ENCODE measurements at regions not wholly inside any gene's neighbourhood (a gene's known extent, or its start where the extent isn't known, plus 50 kb on each side); places are given as distances from the start of the nearest gene placed in this dataset.

DNA sequence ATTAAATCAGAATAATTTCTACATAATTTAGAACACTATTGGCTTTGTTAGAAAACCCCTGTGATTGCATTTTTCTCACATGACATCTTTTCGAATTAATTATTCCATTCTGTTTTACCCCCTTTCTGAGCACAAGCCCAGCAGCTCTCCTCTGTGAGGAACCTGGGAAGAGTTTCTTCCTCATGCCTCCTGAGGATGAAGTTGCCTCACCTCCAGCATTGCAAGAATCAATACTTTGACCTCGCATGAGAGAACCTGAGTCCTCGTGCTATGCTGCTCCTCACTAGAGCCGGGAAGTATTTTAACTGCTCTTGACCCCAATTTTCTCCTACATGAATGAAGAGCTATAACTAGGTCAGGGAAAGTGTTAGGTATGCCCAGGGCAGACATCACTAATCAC, 77.1 kb upstream of the RAPH1 start:
- TF ChIP-seq CTCF (IDR thresholded peaks at IDR 0.05; ENCODE audit: control extremely low read depth, extremely low read depth) = no peak
- Histone ChIP-seq H3K4me3 (no peak overlapping the region), H3K9me3 (ENCODE audit: control insufficient read depth in 4 of 4, insufficient read depth in 3 of 4, low read length in 3 of 4) (no peaks in the 10 kb centered on the region), H3K27ac (ENCODE audit: low read depth in 1 of 2, low read length in 1 of 2) (no peak overlapping the region), H3K9ac (ENCODE audit: insufficient read depth in 1 of 2, low read length in 2 of 2) (no peak overlapping the region), H3K36me3 (ENCODE audit: control insufficient read depth in 4 of 4, insufficient read depth in 4 of 4, low read length in 4 of 4) (no peaks in the 10 kb centered on the region), H3K4me1 (ENCODE audit: control insufficient read depth in 5 of 5, insufficient read depth in 5 of 5, low read length in 5 of 5) (no peaks in the 10 kb centered on the region), H3K27me3 (ENCODE audit: control insufficient read depth in 3 of 3, insufficient read depth in 3 of 3, low read length in 2 of 3) (no peaks in the 10 kb centered on the region)
- no peak for ATAC-seq (ENCODE audit: insufficient read depth, low FRiP score)
- WGBS, 2 donors = 77 to 80% methylated on average over 4 of the region's 4 CpGs
- no peak for DNase-seq

DNA sequence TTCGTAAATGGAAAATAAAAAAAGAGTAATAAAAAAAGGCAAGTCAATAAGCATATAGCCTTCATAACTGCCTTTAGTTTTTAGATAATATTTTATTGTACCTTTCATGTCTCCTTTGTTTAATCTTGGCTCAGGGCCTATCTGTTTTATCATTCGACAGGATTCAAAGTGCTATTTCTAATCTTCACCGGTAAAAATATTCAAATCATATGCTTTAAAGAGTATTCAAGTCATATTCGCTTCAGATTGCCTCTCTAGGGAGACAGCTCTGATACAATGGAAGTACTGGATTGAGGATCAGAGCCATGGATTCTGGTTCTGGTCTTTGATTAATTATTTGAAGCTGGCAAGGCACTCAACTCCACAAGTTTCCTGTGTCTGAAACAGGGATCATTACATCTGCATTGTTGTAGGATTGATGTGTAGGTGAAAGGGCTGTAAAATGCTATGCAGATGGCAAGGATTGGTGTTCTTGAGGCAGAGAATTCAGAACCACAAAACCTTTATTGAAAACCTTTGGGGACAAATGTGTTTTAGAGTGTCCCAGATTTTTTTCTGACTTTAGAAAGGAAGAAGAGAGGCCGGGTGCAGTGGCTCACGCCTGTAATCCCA, 84.3 kb upstream of the RAPH1 start:
- Histone ChIP-seq H3K4me1 (ENCODE audit: control insufficient read depth in 5 of 5, insufficient read depth in 5 of 5, low read length in 5 of 5) (peaks cover 0 to 15% (median 1%) of the 10 kb centered on the region in 5 donors), H3K9ac (ENCODE audit: insufficient read depth in 1 of 2, low read length in 2 of 2) (no peak overlapping the region), H3K4me3 (no peak overlapping the region), H3K27ac (ENCODE audit: low read depth in 1 of 2, low read length in 1 of 2) (no peak overlapping the region), H3K27me3 (ENCODE audit: control insufficient read depth in 3 of 3, insufficient read depth in 3 of 3, low read length in 2 of 3) (no peaks in the 10 kb centered on the region), H3K9me3 (ENCODE audit: control insufficient read depth in 4 of 4, insufficient read depth in 3 of 4, low read length in 3 of 4) (no peaks in the 10 kb centered on the region), H3K36me3 (ENCODE audit: control insufficient read depth in 4 of 4, insufficient read depth in 4 of 4, low read length in 4 of 4) (no peaks in the 10 kb centered on the region)
- no peak for TF ChIP-seq CTCF (IDR thresholded peaks at IDR 0.05; ENCODE audit: control extremely low read depth, extremely low read depth)
- DNase-seq = no peak
- ATAC-seq (ENCODE audit: insufficient read depth, low FRiP score) = no peak
- WGBS, 2 donors = 74 to 81% methylated on average over 6 of the region's 6 CpGs

DNA sequence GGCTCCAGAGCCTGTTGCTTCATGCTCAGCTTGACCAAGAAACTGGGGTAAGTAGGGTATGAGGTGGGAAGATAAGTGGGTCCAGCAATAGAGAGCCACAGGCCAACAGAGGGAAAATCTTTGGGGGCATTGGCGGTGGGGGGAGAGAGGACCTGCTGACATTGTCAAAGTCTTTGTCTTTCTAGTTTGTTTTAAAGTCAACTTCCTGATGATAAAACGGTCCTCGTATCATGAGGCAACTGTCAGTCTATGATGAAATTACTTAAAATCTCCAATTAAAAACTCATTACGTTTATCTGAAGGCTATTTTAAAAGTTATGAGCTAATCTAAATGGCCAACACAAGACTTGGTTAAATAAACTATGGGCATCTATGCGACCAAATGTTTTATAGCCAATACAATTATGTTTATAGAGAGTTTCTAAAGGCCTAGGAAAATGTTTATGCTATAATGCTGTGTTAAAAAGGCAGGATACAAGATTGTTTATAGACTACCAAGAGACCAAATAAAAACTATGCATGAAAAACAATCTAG, 84.4 kb upstream of the CD28 start:
- H3K4me3 ChIP-seq = no peak overlapping the region
- H3K27ac ChIP-seq (ENCODE audit: low read depth in 1 of 2, low read length in 1 of 2) = peak overlapping the region; percentile 1 to 27
- no peaks in the 10 kb centered on the region for H3K9me3 ChIP-seq (ENCODE audit: control insufficient read depth in 4 of 4, insufficient read depth in 3 of 4, low read length in 3 of 4)
- no peak for TF ChIP-seq CTCF (IDR thresholded peaks at IDR 0.05; ENCODE audit: control extremely low read depth, extremely low read depth)
- peaks cover 0 to 32% (median 1%) of the 10 kb centered on the region in 5 donors for H3K4me1 ChIP-seq (ENCODE audit: control insufficient read depth in 5 of 5, insufficient read depth in 5 of 5, low read length in 5 of 5)
- no peaks in the 10 kb centered on the region for H3K27me3 ChIP-seq (ENCODE audit: control insufficient read depth in 3 of 3, insufficient read depth in 3 of 3, low read length in 2 of 3)
- ATAC-seq (ENCODE audit: insufficient read depth, low FRiP score) = no peak
- no peak overlapping the region for H3K9ac ChIP-seq (ENCODE audit: insufficient read depth in 1 of 2, low read length in 2 of 2)
- no peaks in the 10 kb centered on the region for H3K36me3 ChIP-seq (ENCODE audit: control insufficient read depth in 4 of 4, insufficient read depth in 4 of 4, low read length in 4 of 4)
- peak; percentile 52 to 94 (median 93) for DNase-seq
- 55 to 58% methylated on average over 5 of the region's 5 CpGs for WGBS, 2 donors

DNA sequence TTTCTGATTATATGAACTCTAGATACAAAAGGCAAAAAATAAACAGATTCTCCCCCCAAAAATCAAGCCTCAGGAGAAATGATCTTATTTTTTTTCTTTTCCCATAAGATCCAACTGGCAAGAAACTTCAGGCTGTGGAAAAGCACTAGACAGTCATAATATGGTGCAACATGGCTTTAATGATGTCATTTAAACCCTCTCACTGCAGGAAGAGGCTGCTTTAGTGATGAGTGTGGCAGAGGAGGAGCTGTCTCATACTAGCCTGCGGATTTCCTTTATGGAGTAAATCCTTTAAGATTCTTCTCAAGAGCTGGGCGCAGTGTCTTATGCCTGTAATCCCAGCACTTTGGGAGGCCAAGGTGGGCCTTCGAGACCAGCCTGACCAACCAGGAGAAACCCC, 83.3 kb upstream of the CD28 start:
- ATAC-seq (ENCODE audit: insufficient read depth, low FRiP score) (no peak), DNase-seq (peak in 2 of 3 donors; percentile 58 to 64)
- H3K4me3 ChIP-seq = no peak overlapping the region
- no peak overlapping the region for H3K9ac ChIP-seq (ENCODE audit: insufficient read depth in 1 of 2, low read length in 2 of 2)
- no peak overlapping the region for H3K27ac ChIP-seq (ENCODE audit: low read depth in 1 of 2, low read length in 1 of 2)
- H3K9me3 ChIP-seq (ENCODE audit: control insufficient read depth in 4 of 4, insufficient read depth in 3 of 4, low read length in 3 of 4) = no peaks in the 10 kb centered on the region
- no peaks in the 10 kb centered on the region for H3K27me3 ChIP-seq (ENCODE audit: control insufficient read depth in 3 of 3, insufficient read depth in 3 of 3, low read length in 2 of 3)
- 89 to 98% methylated on average over 3 of the region's 3 CpGs for WGBS, 2 donors
- H3K4me1 ChIP-seq (ENCODE audit: control insufficient read depth in 5 of 5, insufficient read depth in 5 of 5, low read length in 5 of 5) = peaks cover 0 to 40% (median 3%) of the 10 kb centered on the region in 5 donors
- H3K36me3 ChIP-seq (ENCODE audit: control insufficient read depth in 4 of 4, insufficient read depth in 4 of 4, low read length in 4 of 4) = no peaks in the 10 kb centered on the region
- TF ChIP-seq CTCF (IDR thresholded peaks at IDR 0.05; ENCODE audit: control extremely low read depth, extremely low read depth) = no peak
